HG03457 (cell line): ENCODE measurements at regions not wholly inside any gene's neighbourhood (a gene's known extent, or its start where the extent isn't known, plus 50 kb on each side); places are given as distances from the start of the nearest gene placed in this dataset.
"Not testable (repeated sequence)": the region's sequence is repeated elsewhere in the genome, so short reads cannot be mapped to it uniquely, and the experiment has no call there.

Experiments
- ATAC-seq: cut with Tn5 transposase; IDR thresholded peaks from one replicate; pipeline ENCODE4 v1.9.1; 2021; ENCODE audit warnings: moderate number of reproducible peaks; ENCODE audit not compliant: unreplicated experiment

GRCh38 chr2:22185251-22185650 is 1061.5 kb downstream of the TDRD15 start:
- ATAC-seq, result no peak

- not testable (repeated sequence) for ATAC-seq
These were observed 1062.6 kb downstream of the TDRD15 start for GRCh38 chr2:22186261-22186828.

GRCh38 chr2:22189893-22190480 is 1066.2 kb downstream of the TDRD15 start:
- ATAC-seq, result no peak

GRCh38 chr2:22194218-22194617 is 1070.5 kb downstream of the TDRD15 start:
- no peak for ATAC-seq

- ATAC-seq, result no peak
These were observed 1073.0 kb downstream of the TDRD15 start for GRCh38 chr2:22196806-22197205.

GRCh38 chr2:22198381-22199283 is 1074.9 kb downstream of the TDRD15 start:
- ATAC-seq, result no peak

- ATAC-seq, result no peak
These were observed 1076.2 kb downstream of the TDRD15 start for GRCh38 chr2:22199994-22200393.

GRCh38 chr2:22209545-22209944 is 1085.8 kb downstream of the TDRD15 start:
- ATAC-seq, result no peak

GRCh38 chr2:22213237-22213636 is 1089.5 kb downstream of the TDRD15 start:
- ATAC-seq, result no peak

GRCh38 chr2:22215517-22215916 is 1091.7 kb downstream of the TDRD15 start:
- ATAC-seq, result no peak

GRCh38 chr2:22217881-22218280 is 1094.1 kb downstream of the TDRD15 start:
- ATAC-seq, result no peak

- no peak for ATAC-seq
These were observed 1097.2 kb downstream of the TDRD15 start for GRCh38 chr2:22221006-22221405.

- no peak for ATAC-seq
These were observed 1115.2 kb downstream of the TDRD15 start for GRCh38 chr2:22238967-22239366.

- no peak for ATAC-seq
These were observed 1123.7 kb downstream of the TDRD15 start for GRCh38 chr2:22247466-22247865.

GRCh38 chr2:22248851-22249250 is 1125.1 kb downstream of the TDRD15 start:
- ATAC-seq, result no peak

- no peak for ATAC-seq
These were observed 1129.4 kb downstream of the TDRD15 start for GRCh38 chr2:22253171-22253570.

- ATAC-seq, result no peak
These were observed 1123.8 kb upstream of the KLHL29 start for GRCh38 chr2:22261165-22261564.

- no peak for ATAC-seq
These were observed 1114.6 kb upstream of the KLHL29 start for GRCh38 chr2:22270341-22270740.

GRCh38 chr2:22273853-22274252 is 1111.1 kb upstream of the KLHL29 start:
- no peak for ATAC-seq

- ATAC-seq, result no peak
These were observed 1110.3 kb upstream of the KLHL29 start for GRCh38 chr2:22274661-22275060.

- no peak for ATAC-seq
These were observed 1108.3 kb upstream of the KLHL29 start for GRCh38 chr2:22276696-22277095.

- no peak for ATAC-seq
These were observed 1105.4 kb upstream of the KLHL29 start for GRCh38 chr2:22279541-22279940.
